HG03354 (cell line): ENCODE measurements at regions not wholly inside any gene's neighbourhood (a gene's known extent, or its start where the extent isn't known, plus 50 kb on each side); places are given as distances from the start of the nearest gene placed in this dataset.
A peak's percentile ranks its signal among the peaks of the same experiment; 100 is the strongest.

ENCODE experiments used
- ATAC-seq: cut with Tn5 transposase; IDR thresholded peaks from one replicate; pipeline ENCODE4 v1.9.1; 2021; ENCODE audit warnings: mild to moderate bottlenecking; ENCODE audit not compliant: unreplicated experiment, poor library complexity, severe bottlenecking

DNA sequence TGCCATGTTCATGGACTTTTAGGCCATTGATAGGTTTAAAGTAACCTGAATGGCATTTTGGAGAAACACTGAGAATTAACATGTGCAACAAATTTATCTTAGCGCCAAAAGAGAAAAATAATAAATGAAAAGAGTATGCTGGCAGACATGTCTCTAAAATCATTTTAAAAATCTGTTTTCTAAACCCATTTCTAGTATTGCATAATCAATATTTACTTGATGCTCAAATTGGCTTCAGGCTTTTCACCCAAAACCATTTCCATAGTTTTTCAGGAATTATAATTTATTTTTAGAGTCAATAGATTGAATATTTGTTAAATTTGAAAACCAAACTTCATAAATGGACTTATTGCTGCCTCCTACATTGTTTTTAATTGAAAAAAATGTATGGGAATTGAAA is 423.0 kb downstream of the PLOD2 start:
- no peak for ATAC-seq

DNA sequence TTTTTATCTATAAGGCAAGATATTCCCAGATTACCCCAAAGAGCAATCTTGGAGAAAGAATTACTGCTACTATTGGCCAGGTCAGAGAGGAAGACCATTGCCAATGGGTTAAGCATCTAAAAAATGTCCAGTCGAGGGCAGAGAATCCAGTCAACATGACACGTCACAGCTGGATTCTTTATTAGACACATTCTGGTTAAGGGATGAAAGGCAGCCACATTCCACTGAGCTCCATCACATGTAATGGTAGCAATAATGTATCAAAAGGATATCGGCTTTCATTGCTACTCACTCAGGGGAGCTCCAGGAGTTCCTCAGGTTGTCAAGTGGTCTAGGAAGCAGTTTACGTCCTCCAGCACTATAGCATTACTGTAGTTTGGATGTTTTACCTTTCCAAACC is 421.1 kb downstream of the PLOD2 start:
- no peak for ATAC-seq

DNA sequence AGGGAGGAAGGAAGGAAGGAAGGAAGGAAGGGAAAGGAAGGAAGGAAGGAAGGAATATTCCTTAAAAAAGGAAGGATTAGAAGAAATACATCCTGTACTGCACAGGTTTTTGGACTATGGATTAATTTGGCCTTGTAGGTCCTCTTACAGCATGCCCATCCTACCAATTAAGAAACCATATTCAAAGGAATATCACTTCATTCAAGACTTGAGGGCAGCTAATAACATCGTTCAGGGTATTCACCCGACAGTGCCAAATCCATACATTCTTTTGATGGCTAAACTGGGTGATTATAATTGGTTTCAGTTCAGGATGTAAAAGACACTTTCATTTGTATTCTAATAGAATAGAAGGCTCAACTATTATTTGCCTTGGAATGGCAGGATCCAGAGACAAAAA is 410.3 kb downstream of the PLOD2 start:
- ATAC-seq: no peak

DNA sequence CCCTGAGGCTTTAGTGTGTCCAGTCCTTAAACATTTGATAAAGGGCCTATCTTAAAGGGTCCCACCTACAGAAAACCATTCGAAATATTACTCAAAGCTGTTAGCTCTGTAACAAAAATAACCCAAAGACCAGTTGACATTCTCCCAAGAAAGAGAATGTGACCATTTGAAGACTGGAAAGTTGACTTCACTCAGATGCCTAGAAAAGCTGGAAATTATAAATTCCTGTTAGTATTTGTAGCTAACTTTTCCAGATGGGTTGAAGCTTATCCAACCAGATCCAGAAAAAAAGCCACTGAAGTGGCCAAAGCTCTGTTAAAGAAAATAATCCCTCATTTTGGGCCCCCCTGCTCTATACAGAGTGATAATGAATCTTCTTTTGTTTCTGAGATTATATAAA is 408.4 kb downstream of the PLOD2 start:
- no peak for ATAC-seq

DNA sequence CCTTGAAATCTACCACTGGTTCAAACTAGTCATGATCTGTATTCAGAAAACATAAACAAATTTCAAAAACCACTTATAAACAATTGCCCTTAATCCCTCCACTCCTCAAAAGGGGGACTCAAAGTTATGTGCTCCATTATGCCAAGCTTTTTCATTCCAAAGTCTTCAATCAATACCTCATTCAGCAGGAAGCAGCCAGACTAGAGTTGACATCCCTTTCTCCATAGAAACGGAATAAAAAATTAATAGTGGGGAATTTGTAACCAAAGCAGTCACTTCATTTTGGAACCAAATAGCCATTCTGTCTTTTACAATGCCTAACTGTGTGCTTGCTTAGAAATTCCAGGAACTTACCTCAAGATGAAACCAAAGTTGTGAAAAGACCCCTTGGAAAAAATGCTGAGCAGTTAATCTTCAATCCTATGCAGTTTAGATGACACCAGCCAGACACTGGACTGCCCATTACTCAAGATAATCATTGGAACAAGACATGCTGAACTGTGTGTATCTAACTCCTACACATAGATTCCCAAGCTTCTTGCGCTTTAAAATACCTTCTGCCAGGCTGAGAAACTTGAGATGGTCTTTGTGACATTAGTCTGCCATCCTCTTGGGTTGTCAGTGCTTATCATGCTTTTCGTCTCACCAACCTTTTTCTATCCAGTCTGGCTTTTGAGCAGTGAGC is 406.2 kb downstream of the PLOD2 start:
- ATAC-seq: no peak

DNA sequence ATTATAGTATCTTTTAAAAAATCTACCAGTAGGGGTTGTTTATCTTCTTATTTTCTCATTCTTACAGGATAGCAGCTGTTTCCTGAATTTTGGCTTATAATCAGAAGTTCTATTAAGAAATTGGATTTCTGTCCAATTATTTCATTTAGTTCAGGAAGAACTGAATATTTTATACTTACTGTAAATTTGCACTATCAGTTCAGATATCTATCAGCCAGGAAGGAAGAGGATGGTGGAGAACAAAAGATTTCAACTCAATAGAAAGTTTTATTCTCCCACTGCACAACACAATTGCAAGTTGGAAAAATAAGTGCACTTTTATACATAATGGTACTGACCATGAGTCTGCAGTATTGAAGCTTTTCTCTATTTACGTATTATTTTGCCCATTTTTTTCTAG is 400.9 kb downstream of the PLOD2 start:
- no peak for ATAC-seq

DNA sequence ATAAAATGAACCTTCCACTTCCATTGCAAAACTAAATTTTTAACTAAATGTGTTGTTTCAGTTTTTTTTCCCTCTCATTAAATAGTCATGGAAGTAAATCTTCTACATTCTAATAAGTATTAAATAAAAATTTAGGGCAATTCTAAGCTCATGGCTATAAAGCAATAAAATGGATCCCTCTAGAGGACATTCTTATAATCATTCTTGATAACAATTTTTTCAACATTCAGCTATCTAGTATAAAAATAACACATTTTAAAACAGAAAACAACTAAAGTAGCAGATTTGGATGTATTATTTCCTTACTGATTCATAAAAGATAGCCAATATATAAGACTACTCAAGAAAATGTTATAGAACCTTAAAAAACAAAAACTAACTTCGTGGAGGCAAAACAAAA is 393.1 kb downstream of the PLOD2 start:
- ATAC-seq: no peak

DNA sequence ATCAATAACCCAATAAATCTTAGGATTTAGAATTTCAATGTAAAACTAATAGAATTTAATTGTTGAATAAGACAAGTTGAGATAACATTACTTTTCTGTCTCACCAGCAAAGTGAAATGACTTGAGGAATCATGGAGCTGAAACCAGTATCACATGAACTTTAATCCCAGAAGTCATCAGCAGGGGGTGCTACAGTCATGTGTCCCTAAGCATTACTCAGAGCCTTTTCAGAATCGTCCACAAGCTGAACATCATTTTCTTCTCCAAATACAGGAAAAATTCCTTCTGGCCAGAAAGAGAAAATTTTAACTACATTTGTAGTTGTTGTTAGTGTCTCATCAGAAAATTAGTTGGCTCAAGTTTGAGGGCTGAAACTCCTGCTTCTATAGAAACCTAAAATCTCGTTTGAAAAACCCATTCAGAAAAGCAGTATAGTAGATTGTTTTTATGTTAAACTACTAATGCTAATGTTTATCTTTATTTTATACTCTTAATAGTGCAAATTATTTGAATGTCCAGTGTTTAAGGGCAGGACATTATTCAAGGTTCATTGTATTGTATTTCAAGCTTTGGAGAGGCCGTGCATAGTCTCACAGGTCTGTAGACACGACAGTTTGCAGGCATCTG is 384.1 kb downstream of the PLOD2 start:
- ATAC-seq: peak; percentile 81

DNA sequence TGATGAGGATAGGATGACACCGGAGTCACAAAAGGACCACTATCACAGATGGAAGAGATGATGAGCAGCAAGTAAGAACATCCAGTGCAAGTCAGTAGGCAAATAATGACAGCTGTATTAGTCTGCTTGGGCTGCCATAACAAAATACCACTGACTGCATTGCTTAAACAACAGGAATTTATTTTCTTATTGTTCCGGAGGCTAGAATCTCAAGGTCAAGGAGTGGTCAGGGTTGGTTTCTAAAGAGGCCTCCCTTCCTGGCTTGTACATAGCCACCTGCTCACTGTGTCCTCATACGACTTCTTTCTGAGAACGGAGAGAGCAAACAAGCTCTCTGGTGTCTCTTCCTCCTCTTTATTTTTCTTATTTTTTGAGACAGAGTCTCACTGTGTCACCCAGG is 380.7 kb downstream of the PLOD2 start:
- no peak for ATAC-seq

DNA sequence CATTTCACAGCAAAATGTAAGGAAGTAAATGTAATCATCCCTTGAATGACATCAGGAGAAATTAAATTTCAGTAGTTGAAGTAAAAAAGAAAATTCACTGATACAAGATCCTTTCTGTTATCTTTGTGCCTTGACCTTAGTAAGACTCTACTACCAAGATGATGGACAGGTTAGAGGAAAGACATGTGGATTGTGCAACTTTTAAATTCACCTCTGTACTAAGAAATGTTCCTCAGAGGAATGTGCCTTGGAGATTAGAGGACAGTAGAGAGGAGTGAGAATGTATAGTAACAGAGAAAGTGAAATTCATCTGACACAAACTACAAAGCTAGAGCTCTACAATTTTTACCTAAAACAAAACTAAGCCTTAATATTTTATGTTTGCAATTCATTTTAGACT is 375.3 kb downstream of the PLOD2 start:
- ATAC-seq: no peak

DNA sequence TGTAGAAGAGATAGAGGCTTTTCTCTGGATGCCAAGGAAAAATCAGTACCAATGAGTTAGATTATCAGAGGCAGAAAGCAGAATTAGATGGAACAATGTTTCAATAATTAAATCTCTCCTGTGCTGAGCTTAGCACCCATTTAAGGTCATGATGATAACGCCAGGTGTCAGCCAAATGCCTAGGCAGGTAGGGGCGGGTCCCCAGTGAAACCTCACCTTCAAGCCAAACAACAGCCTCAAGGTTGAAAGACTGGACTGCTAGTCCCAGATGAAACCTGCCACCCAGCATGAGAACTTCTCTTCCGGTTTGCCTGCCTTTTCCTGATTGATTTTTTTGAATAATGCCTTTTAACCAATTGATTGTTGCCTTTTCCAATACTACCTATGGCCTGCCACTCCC is 363.0 kb downstream of the PLOD2 start:
- ATAC-seq: no peak

DNA sequence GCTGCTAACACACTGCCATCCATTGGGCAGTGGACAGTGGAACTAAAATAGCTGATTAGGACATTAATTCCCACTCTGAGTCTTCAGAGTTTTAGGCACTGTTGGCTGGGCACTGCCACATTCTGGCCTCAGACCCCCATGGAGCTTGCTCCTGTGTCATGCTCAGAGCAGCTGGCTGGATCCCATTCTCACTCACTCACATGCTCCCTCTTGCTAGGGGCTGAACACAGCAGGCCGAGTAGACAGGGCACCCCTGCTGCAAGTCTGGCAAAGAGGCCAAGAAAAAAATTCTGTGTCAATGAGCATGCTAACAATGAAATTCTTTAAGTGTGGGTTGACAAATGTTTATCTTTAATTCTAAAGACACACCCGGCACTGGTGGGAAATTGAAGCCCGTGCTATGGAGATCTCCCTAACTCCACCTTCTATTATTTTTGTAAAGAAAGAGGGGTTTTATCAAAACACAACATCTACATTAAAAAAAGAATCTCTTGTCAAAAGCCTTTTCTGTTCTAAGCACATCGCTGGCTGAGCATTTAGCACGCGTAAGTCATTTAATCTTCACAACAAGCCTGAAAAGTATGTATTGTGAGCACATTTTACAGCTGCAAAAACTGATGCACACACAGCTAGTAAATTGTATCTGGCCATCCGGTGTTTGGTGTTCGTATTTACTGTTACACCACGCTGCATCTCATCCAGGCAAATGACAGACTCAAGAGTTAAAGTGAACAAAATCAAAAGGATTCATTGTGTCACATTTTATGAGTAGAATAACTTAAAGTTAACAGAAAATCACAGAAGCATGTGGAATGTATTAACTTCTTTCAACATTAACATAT is 362.1 kb downstream of the PLOD2 start:
- no peak for ATAC-seq

DNA sequence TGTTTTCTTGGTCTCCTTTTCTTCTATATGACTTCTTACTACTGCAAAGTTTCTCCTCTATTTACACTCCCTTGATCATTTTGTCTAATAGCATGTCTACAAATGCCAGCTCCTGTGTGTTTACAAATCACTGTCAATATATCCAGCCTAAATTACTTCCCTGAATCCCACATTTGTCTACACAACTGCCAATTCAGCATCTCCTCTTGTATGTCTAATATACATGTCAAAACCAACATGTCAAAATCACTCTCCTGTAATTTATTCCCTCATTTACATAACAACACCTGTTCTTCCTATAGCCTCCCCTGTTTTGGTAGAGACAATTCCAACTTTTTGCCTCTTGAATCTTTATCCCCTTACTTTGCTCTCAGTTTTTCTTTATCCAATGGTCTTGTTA is 359.3 kb downstream of the PLOD2 start:
- ATAC-seq: no peak

DNA sequence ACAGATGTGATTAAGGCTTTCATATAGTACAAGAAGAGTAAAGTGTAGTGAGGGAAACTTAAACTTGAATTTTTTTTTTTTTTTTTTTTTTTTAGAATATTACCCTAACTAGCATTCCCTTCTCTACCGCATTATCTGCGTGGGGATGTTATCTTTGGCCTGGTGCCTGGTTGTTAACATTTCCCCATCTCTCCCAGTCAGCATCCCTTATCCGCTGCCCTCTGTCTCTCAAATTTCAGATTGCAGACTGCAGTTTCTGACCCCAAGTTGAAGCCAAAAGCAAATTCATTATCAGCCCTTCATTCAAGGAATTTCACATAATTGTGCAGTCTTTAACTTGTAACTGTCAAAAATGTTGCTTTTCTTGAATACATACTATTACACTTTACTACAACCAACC is 353.0 kb downstream of the PLOD2 start:
- no peak for ATAC-seq

DNA sequence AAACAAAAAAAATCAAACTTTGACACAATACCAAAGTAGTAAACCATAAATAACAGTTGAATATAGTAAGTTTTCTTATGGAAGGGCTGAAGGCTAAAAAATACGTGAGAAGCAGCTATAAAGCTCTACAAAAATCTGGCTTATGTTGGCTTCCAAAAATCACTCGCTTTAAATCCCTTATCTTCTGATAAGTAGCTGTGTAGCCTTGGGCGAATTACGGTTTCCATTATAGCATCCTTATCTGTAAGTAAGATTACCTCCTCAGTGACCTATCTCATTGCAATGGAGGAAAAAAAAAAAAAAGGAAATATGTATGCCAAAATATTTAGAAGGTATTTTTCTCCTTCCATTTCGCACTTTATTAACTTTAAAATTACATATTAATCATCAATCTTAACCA is 348.6 kb downstream of the PLOD2 start:
- no peak for ATAC-seq

DNA sequence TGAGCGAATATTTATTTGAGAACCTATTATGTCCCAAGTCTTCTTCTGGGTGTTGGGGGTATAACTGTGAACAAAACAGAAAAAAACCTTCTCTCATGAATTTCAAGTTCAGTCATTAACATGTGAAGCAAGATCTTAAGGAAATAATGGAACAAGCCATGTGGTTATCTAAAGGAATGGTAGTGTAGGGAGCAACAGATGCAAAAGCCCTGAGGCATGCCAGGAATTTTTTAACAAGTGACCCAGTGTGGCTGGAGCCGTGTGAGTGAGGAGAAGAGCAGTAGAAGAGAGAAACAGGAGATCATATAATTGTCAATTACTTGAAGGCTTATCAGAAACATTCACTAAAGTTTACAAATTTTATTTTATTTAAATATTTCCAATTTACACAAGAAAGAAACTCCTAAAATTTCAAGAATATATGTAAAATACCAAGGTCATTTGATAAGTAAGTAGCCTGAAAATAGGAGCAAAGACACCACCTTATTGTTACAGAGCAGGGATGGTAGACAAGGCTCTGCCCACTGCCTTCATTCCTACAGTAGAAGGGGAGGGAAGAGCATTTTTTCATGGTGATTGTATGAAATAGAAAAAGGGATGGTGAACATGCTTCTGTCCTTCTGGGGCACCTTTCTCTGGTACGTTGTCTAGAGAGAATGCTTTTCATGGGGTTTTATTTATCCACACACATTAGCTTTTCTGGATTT is 345.1 kb downstream of the PLOD2 start:
- no peak for ATAC-seq

DNA sequence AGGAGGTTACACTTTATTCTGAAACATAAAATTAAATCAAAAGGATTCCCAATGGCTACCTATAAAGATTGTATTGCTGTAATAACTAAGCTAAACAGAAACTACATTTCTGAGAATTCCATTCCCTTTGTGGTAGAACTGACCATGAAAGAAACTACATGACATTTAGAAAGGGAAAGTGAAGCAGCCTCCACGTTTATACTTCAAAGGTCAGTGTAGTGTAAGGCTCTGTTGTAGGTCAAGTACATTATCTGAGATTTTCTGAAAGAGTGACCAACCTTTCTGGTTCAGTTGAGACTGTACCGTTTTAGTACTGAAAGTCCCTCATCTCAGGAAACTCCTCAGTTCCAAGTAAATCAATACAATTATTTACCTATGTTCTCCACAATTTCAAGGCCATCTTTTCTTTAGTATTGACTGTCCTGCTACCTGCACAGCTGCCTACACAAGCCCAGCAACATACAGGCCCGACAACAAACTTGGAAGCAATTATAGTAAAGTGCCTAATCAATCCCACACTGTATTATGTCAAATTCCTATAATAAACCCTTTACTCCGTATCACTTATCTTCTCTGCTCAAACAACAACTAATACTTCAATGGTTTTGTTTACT is 343.0 kb downstream of the PLOD2 start:
- ATAC-seq: peak; percentile 57

DNA sequence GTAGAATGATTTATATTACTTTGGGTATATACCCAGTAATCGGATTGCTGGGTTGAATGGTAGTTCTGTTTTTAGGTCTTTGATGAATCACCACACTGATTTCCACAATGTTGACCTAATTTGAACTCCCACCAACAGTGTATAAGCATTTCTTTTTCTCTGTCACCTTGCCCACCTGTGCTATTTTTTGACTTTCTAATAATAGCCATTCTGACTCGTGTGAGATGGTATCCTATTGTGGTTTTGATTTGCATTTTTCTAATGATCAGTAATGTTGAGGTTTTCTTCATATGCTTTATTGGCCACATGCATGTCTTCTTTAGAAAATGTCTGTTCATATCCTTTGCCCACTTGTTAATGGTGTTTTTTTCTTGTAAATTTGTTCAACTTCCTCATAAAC is 340.8 kb downstream of the PLOD2 start:
- peak; percentile 59 for ATAC-seq

DNA sequence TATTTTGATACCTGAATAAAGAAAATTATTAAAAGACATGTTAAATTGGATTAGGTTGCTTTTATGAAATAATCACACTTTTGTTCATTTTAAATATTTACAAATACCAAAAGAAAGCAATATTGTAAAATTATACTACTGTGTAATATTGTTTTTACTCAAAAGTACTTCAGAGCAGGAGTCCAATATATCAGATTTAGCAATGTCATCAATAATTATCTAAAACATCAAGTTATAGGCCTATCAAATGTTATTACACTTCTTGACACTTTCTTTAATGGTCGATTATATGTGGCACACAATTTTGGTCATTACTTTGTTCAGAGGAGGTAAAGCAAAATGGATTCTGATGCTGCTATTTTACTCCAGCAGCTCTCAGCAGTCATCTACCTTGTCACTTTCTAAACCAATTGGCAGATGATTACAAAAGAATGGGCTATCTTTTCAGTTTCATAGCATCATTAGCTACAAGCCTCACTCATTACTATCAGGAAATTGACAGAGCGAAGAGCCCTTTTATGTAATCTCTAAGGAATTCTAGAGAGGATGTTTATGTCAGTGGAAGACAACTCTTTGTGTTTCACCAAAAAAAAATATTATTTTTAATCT is 318.6 kb downstream of the PLOD2 start:
- ATAC-seq: no peak

DNA sequence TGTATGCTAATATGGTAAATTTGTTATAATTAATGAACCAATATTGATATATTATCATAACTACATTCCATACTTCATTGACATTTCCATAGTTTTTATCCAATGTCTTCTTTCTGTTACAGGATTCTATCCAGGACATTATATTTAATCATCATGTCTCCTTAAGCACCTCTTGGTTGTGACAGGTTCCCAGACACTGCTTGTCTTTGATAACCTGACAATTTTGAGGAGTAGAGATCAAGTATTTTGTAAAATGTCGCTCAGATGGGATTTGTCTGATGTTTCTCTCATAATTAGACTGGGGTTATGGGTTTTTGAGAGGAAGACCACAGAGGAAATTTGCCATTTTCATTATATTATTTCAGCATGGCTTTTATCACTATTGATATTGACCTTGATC is 317.4 kb downstream of the PLOD2 start:
- no peak for ATAC-seq
